PC-3 (cell line): ENCODE measurements at regions not wholly inside any gene's neighbourhood (a gene's known extent, or its start where the extent isn't known, plus 50 kb on each side); places are given as distances from the start of the nearest gene placed in this dataset.

Source experiments
- CTCF ChIP-seq: fragments of 300-600 bp; sonication (generic); conservative IDR thresholded peaks from 2 replicates; pipeline ENCODE4 v1.5.1; 2017; ENCODE audit warnings: antibody characterized with exemption, low read depth, mild to moderate bottlenecking, low read length
- EZH2 ChIP-seq: fragments of 300-600 bp; sonication (generic); IDR thresholded peaks from one replicate; pipeline ENCODE4 v1.6.1; 2017; ENCODE audit warnings: antibody characterized with exemption, mild to moderate bottlenecking, low read length; ENCODE audit not compliant: unreplicated experiment
- EZH2phosphoT487 ChIP-seq: fragments of 300-600 bp; sonication (generic); IDR thresholded peaks from 2 replicates; pipeline ENCODE4 v1.6.1; 2018; ENCODE audit warnings: mild to moderate bottlenecking, antibody characterized with exemption, low read length, borderline replicate concordance

DNA sequence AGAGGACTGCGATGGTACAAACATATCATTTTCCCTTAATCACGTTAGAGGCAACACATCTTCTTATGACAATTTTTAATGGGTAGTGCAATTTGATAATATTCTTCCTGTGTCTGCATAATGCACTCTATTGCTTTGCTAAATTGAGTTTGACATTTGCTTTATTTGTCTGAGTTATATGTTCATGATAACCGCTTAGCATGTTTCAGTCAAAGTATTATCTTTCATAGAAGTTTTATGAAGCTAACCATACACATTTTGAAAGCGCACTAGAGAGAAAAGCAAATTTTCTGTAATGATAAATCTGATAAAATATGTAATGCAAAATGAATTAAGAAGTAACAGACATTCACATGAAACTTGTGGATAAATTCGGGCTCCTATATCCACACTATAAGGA lies 1276.9 kb downstream of the ZPLD1 start:
- TF ChIP-seq CTCF: no peak
- TF ChIP-seq EZH2phosphoT487: no peak
- TF ChIP-seq EZH2: no peak
